K562 (cell line): ENCODE measurements at regions not wholly inside any gene's neighbourhood (a gene's known extent, or its start where the extent isn't known, plus 50 kb on each side); places are given as distances from the start of the nearest gene placed in this dataset.

Source experiments
- ATAC-seq: fragments of 200-7000 bp; cut with Tn5 transposase; 3 replicates; pipeline ENCODE4 v1.9.1; 2020; ENCODE audit warnings: moderate library complexity
- BruUV-seq: library from RNA; stranded (reverse); fragments of 400-500 nt; replicated peaks from 2 replicates; lab custom pipeline; 2021; lab: Mats Ljungman, UMichigan
- CTCF ChIA-PET: fragments of 300-600 bp; formaldehyde crosslinking; extraction: SDS; loops from one replicate; lab custom pipeline; 2021; ENCODE audit warnings: low intra/inter-chr PET ratio; lab: Yijun Ruan, JAX
- POLR2A ChIA-PET: fragments of 300-600, 350-650 bp; sonication (Branson Sonifier 250); formaldehyde crosslinking; extraction: SDS; loops from one replicate; lab custom pipeline; 2021; ENCODE audit warnings: antibody characterized with exemption, inconsistent platforms; lab: Yijun Ruan, JAX
- DNase-seq, 4 experiments: peaks; one replicate each; pipeline versions ENCODE4 v3.0.0 to v3.0.0-alpha.2; 2011 to 2018; ENCODE audit warnings: low spot score in 3 of 4, mixed read lengths in 3 of 4; ENCODE audit errors: extremely low read depth in 1 of 4
- FAIRE-seq: peaks from 2 replicates; lab custom pipeline; 2011; peaks lifted over from hg19 to GRCh38; lab: Jason Lieb, UNC
- H2AFZ ChIP-seq: 2 replicates; pipeline ENCODE4 v1.6.0; 2011; ENCODE audit warnings: low read depth, low read length, control low read depth, inconsistent platforms
- H3K27ac ChIP-seq: fragments of 200-600 bp; 3 replicates; pipeline ENCODE4 v1.8.0; 2011; ENCODE audit warnings: low read depth, mild to moderate bottlenecking, control low read depth, inconsistent platforms, low read length, moderate library complexity, mixed read lengths; ENCODE audit errors: extremely low read depth
- H3K27me3 ChIP-seq, 2 experiments: fragments of 300-600 bp in 1 of 2; 2 replicates in 1 of 2; 3 replicates in 1 of 2; pipeline versions ENCODE4 v1.6.0 to v1.8.0; 2011; ENCODE audit warnings: inconsistent platforms in 2 of 2, low read length in 2 of 2, mild to moderate bottlenecking in 1 of 2, mixed read lengths in 1 of 2, moderate library complexity in 1 of 2; ENCODE audit not compliant: control insufficient read depth in 2 of 2, insufficient read depth in 2 of 2
- H3K36me3 ChIP-seq: fragments of 300-600 bp; 3 replicates; pipeline ENCODE4 v1.8.0; 2011; ENCODE audit warnings: mild to moderate bottlenecking, low read length, inconsistent platforms; ENCODE audit not compliant: control insufficient read depth, insufficient read depth
- H3K4me1 ChIP-seq, 2 experiments: fragments of 200-600 bp in 1 of 2; replicated peaks in 1 of 2; 2 replicates in 1 of 2; 3 replicates in 1 of 2; pipeline versions ENCODE4 v1.5.1 to v1.8.0; 2011; ENCODE audit warnings: inconsistent platforms in 2 of 2, low read length in 2 of 2, mild to moderate bottlenecking in 1 of 2, mixed read lengths in 1 of 2, moderate library complexity in 1 of 2; ENCODE audit not compliant: control insufficient read depth in 2 of 2, insufficient read depth in 2 of 2
- H3K4me2 ChIP-seq: 2 replicates; pipeline ENCODE4 v1.6.1; 2011; ENCODE audit warnings: low read length, control low read depth, inconsistent platforms, mixed read lengths; ENCODE audit not compliant: insufficient read depth
- H3K4me3 ChIP-seq: fragments of 200-600 bp; sonication (generic), shearing (Covaris generic); 2 replicates; pipeline ENCODE4 v1.5.1; 2016; ENCODE audit warnings: control low read depth, inconsistent platforms
- H3K79me2 ChIP-seq: fragments of 200-600 bp; 3 replicates; pipeline ENCODE4 v1.8.0; 2011; ENCODE audit warnings: low read length, inconsistent platforms; ENCODE audit not compliant: control insufficient read depth, insufficient read depth
- H3K9ac ChIP-seq, 2 experiments: 2 replicates each; pipeline versions ENCODE4 v1.6.0 to v1.6.1; 2011; ENCODE audit warnings: low read depth in 2 of 2, low read length in 2 of 2, control low read depth in 1 of 2, inconsistent platforms in 1 of 2, mild to moderate bottlenecking in 1 of 2, mixed read lengths in 1 of 2; ENCODE audit not compliant: insufficient read depth in 1 of 2
- H3K9me1 ChIP-seq: one replicate; pipeline ENCODE4 v1.6.0; 2011; ENCODE audit warnings: inconsistent platforms, mild to moderate bottlenecking, low read length, moderate library complexity; ENCODE audit not compliant: control insufficient read depth, insufficient read depth
- H3K9me3 ChIP-seq: replicated peaks from 2 replicates; pipeline ENCODE4 v1.5.1; 2011; ENCODE audit warnings: low read depth, low read length, inconsistent platforms; ENCODE audit not compliant: control insufficient read depth, insufficient read depth
- H4K20me1 ChIP-seq: replicated peaks from 2 replicates; pipeline ENCODE4 v1.6.1; 2011; ENCODE audit warnings: low read length, inconsistent platforms, mixed read lengths; ENCODE audit not compliant: control insufficient read depth, insufficient read depth
- CXXC5 ChIP-seq: fragments of 250-450 bp; sonication (Bioruptor Pico); IDR thresholded peaks from 2 replicates; pipeline ENCODE4 v1.8.0; 2022; ENCODE audit warnings: inconsistent platforms, mild to moderate bottlenecking, moderate library complexity
- FIP1L1 ChIP-seq: fragments of 200-400 bp; formaldehyde crosslinking; IDR thresholded peaks from 2 replicates; pipeline ENCODE4 v1.6.1; 2018; ENCODE audit warnings: mild to moderate bottlenecking, low read depth, low read length; ENCODE audit not compliant: poor library complexity, severe bottlenecking
- HEY1 ChIP-seq: fragments of 250-450 bp; sonication (Bioruptor Pico); IDR thresholded peaks from 2 replicates; pipeline ENCODE4 v1.5.0; 2020; ENCODE audit warnings: mild to moderate bottlenecking, moderate library complexity, borderline replicate concordance
- MBD2 ChIP-seq: sonication (generic); IDR thresholded peaks from 2 replicates; pipeline ENCODE4 v1.6.1; 2016; ENCODE audit warnings: low read depth, borderline replicate concordance
- NFE2 ChIP-seq: IDR thresholded peaks from 2 replicates; pipeline ENCODE4 v1.6.1; 2014; ENCODE audit warnings: antibody characterized with exemption, low read depth
- PHB ChIP-seq: fragments of 250-450 bp; sonication (Bioruptor Pico); IDR thresholded peaks from 2 replicates; pipeline ENCODE4 v1.5.0; 2021
- TBL1XR1 ChIP-seq, 2 experiments: IDR thresholded peaks; 2 replicates each; pipeline ENCODE4 v1.6.1; 2012; ENCODE audit warnings: improper control_type of control experiment in 2 of 2, low read length in 2 of 2, mild to moderate bottlenecking in 1 of 2
- ZNF41 ChIP-seq: fragments of 250-450 bp; sonication (Bioruptor Pico); conservative IDR thresholded peaks from 2 replicates; pipeline ENCODE4 v1.4.0; 2020; ENCODE audit warnings: mild to moderate bottlenecking
- ZNF436 ChIP-seq: fragments of 250-450, 450-650 bp; sonication (Bioruptor Pico); formaldehyde crosslinking; IDR thresholded peaks from 2 replicates; pipeline ENCODE4 v1.7.0; 2020; ENCODE audit warnings: mild to moderate bottlenecking
- ZNF445 ChIP-seq: fragments of 250-450 bp; sonication (Bioruptor Pico); IDR thresholded peaks from 2 replicates; pipeline ENCODE4 v1.4.0; 2020; ENCODE audit warnings: low read depth, mild to moderate bottlenecking, moderate library complexity
- WGBS: fragments of 100-300 bp; shearing (Covaris generic); methylation state at CpG from one replicate; pipeline ENCODE4 v1.1.6; 2016; ENCODE audit warnings: low coverage, mixed read lengths; ENCODE audit not compliant: insufficient coverage; ENCODE audit errors: missing lambda C conversion rate; 5-methylcytosine and 5-hydroxymethylcytosine counted together
- in situ Hi-C: fragments of 300-500 bp; cut with MboI; formaldehyde crosslinking; loops from 4 replicates; pipeline ENCODE4 v1.15.0; 2018; ENCODE audit warnings: inconsistent platforms, mixed read lengths
- intact Hi-C: fragments of 100-400 bp; cut with micrococcal nuclease; formaldehyde crosslinking; loops from 2 replicates; pipeline ENCODE4 v1.14.2; 2022

GRCh38 chr6:90849686-90850085 lies 262.8 kb upstream of the MAP3K7 start:
- Histone ChIP-seq H3K79me2 (no peaks in the 10 kb centered on the region), H4K20me1 (no peaks in the 10 kb centered on the region), H3K9me3 (no peaks in the 10 kb centered on the region), H3K4me1 (no peaks in the 10 kb centered on the region), H3K4me2 (no peak overlapping the region), H3K4me3 (no peak overlapping the region), H3K27me3 (no peaks in the 10 kb centered on the region), H3K27ac (no peak overlapping the region), H2AFZ (no peak overlapping the region), H3K9me1 (no peaks in the 10 kb centered on the region), H3K9ac (no peak overlapping the region), H3K36me3 (no peaks in the 10 kb centered on the region)
- intact Hi-C loops (no loop called here), in situ Hi-C loops (no loop called here)
- POLR2A ChIA-PET = no interaction called here
- no peak for ATAC-seq
- TF ChIP-seq ZNF436 (CRISPR knock-in tag) (no peak), ZNF445 (CRISPR knock-in tag) (no peak), NFE2 (no peak), CXXC5 (no peak), MBD2 (no peak), FIP1L1 (no peak), TBL1XR1 (IDR thresholded peaks at IDR 0.05; ENCODE audit: low read length in 2 of 2) (no peak), HEY1 (no peak), PHB (CRISPR knock-in tag) (no peak), ZNF41 (CRISPR knock-in tag) (no peak)
- WGBS = 2% methylated on average over 3 of the region's 3 CpGs
- CTCF ChIA-PET = no interaction called here
- no peak for FAIRE-seq
- BruUV-seq = no TSS peak
- no peak for DNase-seq
